ENCODE measurements at regions not wholly inside any gene's neighbourhood (a gene's known extent, or its start where the extent isn't known, plus 50 kb on each side); places are given as distances from the start of the nearest gene placed in this dataset.
A peak's percentile ranks its signal among the peaks of the same experiment; 100 is the strongest.

DNA sequence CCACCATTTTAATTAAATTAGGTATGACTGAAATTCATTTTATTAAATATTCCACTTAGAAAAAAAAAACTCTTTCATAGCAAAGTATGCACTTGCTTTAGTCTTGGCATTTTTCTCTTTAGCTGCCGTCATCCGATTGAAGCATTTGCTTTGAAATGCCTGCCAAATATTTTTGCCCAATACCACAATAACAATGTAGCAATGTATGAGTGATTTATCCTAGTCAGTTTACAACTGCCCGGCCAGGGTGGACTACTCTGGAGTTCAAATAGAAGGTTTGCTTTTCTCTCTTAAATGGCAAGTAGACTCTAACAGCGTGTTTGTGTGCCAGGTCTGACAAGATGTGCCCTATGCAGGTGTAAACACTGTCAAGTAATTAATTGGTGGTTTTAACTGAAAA is 675.3 kb upstream of the SGCG start:
- TF ChIP-seq POLR2A (IDR thresholded peaks at IDR 0.05) (no peak), POLR2AphosphoS5 (IDR thresholded peaks at IDR 0.05) (peak in 1 of 3 donors; percentile 52)
- TF ChIP-seq, protein P1, sequence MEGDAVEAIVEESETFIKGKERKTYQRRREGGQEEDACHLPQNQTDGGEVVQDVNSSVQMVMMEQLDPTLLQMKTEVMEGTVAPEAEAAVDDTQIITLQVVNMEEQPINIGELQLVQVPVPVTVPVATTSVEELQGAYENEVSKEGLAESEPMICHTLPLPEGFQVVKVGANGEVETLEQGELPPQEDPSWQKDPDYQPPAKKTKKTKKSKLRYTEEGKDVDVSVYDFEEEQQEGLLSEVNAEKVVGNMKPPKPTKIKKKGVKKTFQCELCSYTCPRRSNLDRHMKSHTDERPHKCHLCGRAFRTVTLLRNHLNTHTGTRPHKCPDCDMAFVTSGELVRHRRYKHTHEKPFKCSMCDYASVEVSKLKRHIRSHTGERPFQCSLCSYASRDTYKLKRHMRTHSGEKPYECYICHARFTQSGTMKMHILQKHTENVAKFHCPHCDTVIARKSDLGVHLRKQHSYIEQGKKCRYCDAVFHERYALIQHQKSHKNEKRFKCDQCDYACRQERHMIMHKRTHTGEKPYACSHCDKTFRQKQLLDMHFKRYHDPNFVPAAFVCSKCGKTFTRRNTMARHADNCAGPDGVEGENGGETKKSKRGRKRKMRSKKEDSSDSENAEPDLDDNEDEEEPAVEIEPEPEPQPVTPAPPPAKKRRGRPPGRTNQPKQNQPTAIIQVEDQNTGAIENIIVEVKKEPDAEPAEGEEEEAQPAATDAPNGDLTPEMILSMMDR (IDR thresholded peaks at IDR 0.05), result no peak
